Right cardiac atrium (tissue), 5 donors: ENCODE measurements at regions not wholly inside any gene's neighbourhood (a gene's known extent, or its start where the extent isn't known, plus 50 kb on each side); places are given as distances from the start of the nearest gene placed in this dataset.

Experiments used
- ATAC-seq, 2 donors: fragments of 200-7000 bp; cut with Tn5 transposase; one replicate each; pipeline versions ENCODE4 v1.8.0 to v1.9.1; 2020; ENCODE audit warnings: moderate library complexity in 2 of 2, mild to moderate bottlenecking in 1 of 2
- DNase-seq, 3 donors: peaks; one replicate each; pipeline ENCODE4 v3.0.0-alpha.2; 2020
- H3K27ac ChIP-seq: one replicate; pipeline ENCODE4 v1.5.1; 2013; ENCODE audit warnings: mild to moderate bottlenecking, low read length, control low read depth, moderate library complexity
- H3K27me3 ChIP-seq: one replicate; pipeline ENCODE4 v1.6.1; 2013; ENCODE audit not compliant: control insufficient read depth, insufficient read depth
- H3K4me1 ChIP-seq: one replicate; pipeline ENCODE4 v1.6.1; 2013; ENCODE audit warnings: low read length; ENCODE audit not compliant: control insufficient read depth, insufficient read depth
- H3K4me3 ChIP-seq: one replicate; pipeline ENCODE4 v1.5.1; 2013; ENCODE audit warnings: low read length, control low read depth
- H3K9me3 ChIP-seq: one replicate; pipeline ENCODE4 v1.6.1; 2013; ENCODE audit warnings: low read length; ENCODE audit not compliant: control insufficient read depth
- WGBS: extraction: QIAGEN DNeasy Blood & Tissue Kit; methylation state at CpG from one replicate; pipeline ENCODE4 v1.1.7; 2013; 5-methylcytosine and 5-hydroxymethylcytosine counted together
- intact Hi-C, 4 donors: fragments of 100-400 bp; cut with DNase I; formaldehyde crosslinking; loops; one replicate each; pipeline versions ENCODE4 v1.11.0 to v1.14.0; 2022 to 2023
- donor health status: healthy with polysubstance abuse.
- donor health status: DM: no; HTN: yes; CAD: no.
- donor health status: DM: no; HTN: no; CAD: no.
- donor health status: DM: no; HTN: yes; CAD: no; lungs with severe emphysema.
- donor health status: DM: yes; HTN: yes; CAD: no.

DNA sequence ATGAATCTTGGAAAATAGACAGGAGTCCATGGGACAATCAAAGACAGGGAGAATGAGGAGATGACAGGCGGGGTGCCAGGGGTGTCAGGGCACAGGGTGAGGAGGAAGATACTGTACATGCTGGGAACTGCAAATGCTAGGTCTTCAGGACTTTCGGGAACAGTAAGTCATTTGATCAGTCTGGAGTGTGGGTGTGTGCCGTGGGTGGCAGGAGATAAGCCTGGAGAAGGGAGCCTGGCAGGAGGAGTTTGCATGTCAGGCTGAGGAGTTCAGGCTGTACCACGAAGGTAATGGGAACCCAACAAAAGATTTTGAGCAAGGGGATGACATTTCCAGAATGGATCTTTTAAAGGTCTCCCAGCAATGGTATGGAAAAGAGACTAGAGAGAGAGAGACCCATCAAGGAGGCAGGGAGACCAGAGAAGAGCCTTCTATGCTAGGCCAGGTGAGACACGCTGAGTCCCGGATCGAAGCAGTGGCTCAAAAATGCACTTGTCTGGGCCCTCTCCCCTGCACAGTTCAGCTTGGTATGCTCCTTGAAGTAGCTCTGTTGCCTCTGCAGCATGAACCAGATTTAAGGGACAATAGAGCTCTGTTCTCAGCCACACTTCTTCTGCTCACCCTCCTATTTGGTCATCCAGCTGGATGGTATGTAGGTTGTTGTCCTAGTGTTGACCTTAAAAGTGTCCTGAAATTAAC lies 77.0 kb upstream of the FER start:
- H3K4me3 ChIP-seq: no peak overlapping the region
- H3K27me3 ChIP-seq: no peaks in the 10 kb centered on the region
- ATAC-seq (peak; percentile 51 to 88), DNase-seq (peak in 2 of 3 donors; percentile 57 to 75)
- H3K9me3 ChIP-seq: no peaks in the 10 kb centered on the region
- H3K4me1 ChIP-seq: peaks cover 1% of the 10 kb centered on the region
- WGBS: 51% methylated on average over 7 of the region's 7 CpGs
- no peak overlapping the region for H3K27ac ChIP-seq
- intact Hi-C loops: no loop called here

DNA sequence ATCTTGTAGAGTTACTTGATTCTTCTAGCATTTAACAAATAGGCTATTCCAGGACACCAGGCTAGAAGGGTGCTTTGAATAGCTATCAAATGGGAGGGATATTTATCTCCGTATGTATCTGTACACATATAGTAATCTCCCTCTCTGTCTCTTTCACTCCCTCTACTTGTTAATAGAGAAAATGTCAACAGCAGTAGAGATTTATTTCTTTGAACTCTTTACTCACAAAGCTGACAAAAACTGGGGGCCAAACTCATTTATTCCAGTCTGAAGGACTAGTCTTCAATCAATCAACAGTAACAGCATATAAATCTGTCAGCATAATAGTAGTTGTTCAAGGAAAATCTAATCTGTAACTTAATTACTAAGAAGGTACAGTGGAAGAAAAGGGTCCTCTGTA lies 78.2 kb upstream of the FER start:
- ATAC-seq (no peak), DNase-seq (no peak)
- WGBS: 58% methylated on average over 1 of the region's 1 CpG
- H3K4me3 ChIP-seq: no peak overlapping the region
- H3K4me1 ChIP-seq: peaks cover 1% of the 10 kb centered on the region
- intact Hi-C loops: no loop called here
- no peak overlapping the region for H3K27ac ChIP-seq
- H3K9me3 ChIP-seq: no peaks in the 10 kb centered on the region
- no peaks in the 10 kb centered on the region for H3K27me3 ChIP-seq

DNA sequence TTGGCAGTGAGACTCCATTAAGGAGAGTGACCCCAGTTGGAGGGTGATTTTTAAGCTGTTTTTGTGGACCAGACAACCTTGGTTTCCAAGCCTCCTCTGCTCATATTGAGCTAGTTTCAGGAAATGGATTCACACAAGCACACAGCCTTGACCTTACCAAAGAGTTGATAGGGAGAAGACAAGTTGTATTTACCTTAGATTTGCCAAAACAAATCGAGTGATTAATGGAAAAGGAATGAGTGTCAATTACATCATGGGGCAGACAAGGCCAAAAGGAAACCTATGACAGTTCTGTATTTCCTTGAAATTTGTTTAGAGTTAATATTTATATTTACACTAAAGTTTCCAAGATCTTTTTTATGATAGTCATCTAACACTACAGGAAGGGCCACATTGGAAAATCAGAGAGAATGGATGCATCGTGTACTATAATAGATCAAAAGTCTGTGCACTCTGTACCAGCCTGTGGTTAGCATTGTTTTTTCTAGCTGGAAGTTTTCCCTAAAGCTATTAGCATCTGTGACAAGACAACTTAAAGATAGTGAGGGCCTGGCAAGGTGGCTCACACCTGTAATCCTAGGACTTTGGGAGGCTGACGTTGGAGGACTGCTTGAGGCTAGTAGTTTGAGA lies 86.0 kb upstream of the FER start:
- H3K27ac ChIP-seq: no peak overlapping the region
- no peaks in the 10 kb centered on the region for H3K9me3 ChIP-seq
- no peak for ATAC-seq
- intact Hi-C loops: no loop called here
- no peak overlapping the region for H3K4me3 ChIP-seq
- H3K4me1 ChIP-seq: no peaks in the 10 kb centered on the region
- H3K27me3 ChIP-seq: no peaks in the 10 kb centered on the region
- 69% methylated on average over 3 of the region's 3 CpGs for WGBS
- DNase-seq: no peak

DNA sequence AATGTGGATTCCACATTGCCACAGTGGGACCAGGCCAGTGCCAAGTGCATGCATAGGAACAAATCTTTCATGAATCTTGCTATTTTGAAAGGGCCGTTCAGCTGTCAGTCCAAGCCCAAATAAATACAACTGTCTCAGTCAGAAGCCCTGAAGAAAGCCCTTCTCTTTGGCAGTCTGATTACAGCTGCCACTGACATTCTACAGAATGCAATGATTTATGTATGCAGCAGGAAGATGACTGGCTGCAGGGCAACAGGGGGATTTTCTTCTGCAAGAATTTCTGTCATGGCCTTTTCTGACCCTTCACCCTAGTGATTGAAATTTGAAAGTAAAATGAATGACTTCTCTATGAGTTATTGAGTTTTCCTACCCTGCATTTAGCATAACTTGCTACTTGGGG lies 86.7 kb upstream of the FER start:
- no peak for DNase-seq
- no peak for ATAC-seq
- Histone ChIP-seq H3K4me1 (no peaks in the 10 kb centered on the region), H3K4me3 (no peak overlapping the region), H3K27ac (no peak overlapping the region), H3K9me3 (no peaks in the 10 kb centered on the region), H3K27me3 (no peaks in the 10 kb centered on the region)
- intact Hi-C loops: no loop called here
- 33% methylated on average over 1 of the region's 1 CpG for WGBS

DNA sequence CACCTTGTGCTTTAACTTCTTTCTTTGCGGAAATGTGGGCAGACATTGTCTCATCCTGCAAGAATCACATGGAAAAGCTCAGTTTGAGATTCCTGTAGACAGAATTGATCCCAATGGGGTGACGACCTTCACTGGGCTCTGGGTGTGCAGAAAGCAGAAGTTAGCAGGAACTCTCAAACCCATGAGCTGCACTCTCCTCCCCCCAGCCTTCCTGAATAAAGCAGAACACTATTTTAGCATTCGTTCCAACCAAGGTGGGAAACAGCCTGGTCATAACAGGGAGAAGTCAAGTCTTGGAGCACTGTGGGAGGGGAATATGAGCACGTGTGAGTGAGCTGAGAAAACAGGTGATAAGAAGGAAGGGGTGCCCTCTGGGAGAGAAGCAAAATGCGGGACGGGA lies 87.4 kb upstream of the FER start:
- intact Hi-C loops: no loop called here
- 71% methylated on average over 6 of the region's 6 CpGs for WGBS
- H3K4me1 ChIP-seq: no peaks in the 10 kb centered on the region
- no peak overlapping the region for H3K4me3 ChIP-seq
- H3K27me3 ChIP-seq: no peaks in the 10 kb centered on the region
- DNase-seq (no peak), ATAC-seq (no peak)
- no peaks in the 10 kb centered on the region for H3K9me3 ChIP-seq
- no peak overlapping the region for H3K27ac ChIP-seq

DNA sequence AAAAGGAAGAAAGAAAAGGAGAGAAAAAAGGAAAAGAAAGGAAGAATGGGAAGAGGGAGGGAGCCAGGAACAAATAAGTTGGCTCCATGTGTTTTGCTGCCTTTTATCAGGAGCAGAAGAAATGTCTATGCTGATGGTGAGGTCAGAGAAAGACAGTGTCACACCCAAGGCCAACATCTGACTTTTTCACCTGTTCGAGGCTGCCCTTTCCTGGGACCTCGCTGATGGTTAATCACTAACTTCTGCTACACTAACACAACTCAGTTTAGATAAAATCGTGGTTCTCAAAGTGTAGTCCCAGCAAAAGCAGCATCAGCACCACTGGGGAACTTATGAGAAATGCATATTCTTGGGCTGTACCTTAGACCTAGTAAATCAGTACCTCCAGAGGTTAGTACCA lies 88.2 kb upstream of the FER start:
- 77% methylated on average over 3 of the region's 3 CpGs for WGBS
- Histone ChIP-seq H3K4me1 (no peaks in the 10 kb centered on the region), H3K27me3 (no peaks in the 10 kb centered on the region), H3K27ac (no peak overlapping the region), H3K9me3 (no peaks in the 10 kb centered on the region), H3K4me3 (no peak overlapping the region)
- intact Hi-C loops: no loop called here
- DNase-seq (no peak), ATAC-seq (no peak)

DNA sequence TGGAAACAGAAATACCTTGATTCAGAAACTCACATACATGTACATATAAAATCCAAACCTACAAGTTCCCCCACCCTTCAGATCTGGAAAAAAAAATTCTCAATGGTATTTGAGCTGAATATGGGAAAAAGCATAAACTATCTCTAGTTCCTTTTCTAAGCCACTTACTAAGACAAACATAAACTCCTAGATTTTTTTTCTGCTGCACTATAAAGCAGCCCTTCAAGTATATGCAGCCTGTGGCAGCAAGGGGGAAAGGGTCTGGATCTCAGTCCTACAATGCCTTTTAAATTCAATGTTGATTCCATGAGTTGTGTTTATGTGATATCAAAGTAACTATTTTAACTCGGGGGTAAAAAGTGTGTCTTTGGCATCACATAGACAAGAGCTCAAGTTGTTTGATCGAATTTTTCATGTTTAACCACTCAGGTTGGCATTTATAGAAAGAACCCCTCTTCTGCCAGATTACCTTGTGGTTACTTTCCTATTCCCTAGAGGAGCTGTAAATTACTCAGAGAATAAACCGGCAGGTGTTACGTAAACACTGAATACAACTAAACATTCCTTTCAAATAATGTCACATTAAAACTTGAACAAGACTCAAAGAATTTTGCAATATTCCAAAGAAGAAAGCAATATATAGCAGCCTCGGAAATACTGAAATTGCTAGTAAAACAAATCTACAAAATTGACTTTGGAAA lies 91.8 kb upstream of the FER start:
- intact Hi-C loops: no loop called here
- Histone ChIP-seq H3K27me3 (no peaks in the 10 kb centered on the region), H3K9me3 (no peaks in the 10 kb centered on the region), H3K4me1 (no peaks in the 10 kb centered on the region), H3K27ac (no peak overlapping the region), H3K4me3 (no peak overlapping the region)
- ATAC-seq (no peak), DNase-seq (no peak)
- 68% methylated on average over 5 of the region's 5 CpGs for WGBS

DNA sequence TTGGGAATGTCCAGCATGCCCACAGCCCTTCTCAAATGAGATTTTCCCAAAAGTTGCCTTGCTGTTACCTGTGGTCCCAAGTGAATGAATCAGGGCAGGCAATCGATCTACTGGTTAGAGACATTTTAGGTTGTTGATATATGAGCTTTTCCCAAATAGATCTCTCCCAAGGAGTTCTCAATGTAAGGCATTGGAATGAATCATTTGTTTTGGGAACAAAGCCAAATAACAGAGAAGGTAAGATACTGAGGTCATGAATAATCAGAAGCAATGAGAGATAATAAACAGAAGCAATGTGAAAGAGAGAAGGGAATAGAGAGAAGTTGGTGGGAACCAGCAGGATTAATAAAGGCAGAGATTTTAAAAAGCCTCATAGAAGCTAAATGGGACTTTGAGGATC lies 93.6 kb upstream of the FER start:
- Histone ChIP-seq H3K9me3 (no peaks in the 10 kb centered on the region), H3K4me1 (no peaks in the 10 kb centered on the region), H3K27me3 (no peaks in the 10 kb centered on the region), H3K4me3 (no peak overlapping the region), H3K27ac (no peak overlapping the region)
- intact Hi-C loops: no loop called here
- 81% methylated on average over 1 of the region's 1 CpG for WGBS
- no peak for ATAC-seq
- DNase-seq: no peak

DNA sequence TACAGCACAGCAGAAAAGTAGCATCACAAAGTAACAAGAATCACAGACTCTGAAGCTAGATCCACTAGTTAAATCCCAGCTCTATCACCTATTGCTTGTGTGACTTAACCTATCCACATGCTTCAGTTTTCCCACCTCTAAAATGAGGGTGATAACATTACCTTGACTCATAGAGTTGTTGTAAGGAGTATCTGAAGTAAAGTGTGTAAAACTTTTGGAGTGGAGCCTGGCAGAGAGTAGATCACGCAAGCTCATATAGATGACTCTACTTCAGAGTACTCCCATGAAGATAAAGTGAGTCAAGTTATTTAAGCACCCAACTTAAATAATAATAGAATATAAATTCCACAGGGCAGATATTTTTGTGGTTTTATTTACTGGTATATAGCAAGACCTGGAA lies 94.5 kb upstream of the FER start:
- Histone ChIP-seq H3K27ac (no peak overlapping the region), H3K4me3 (no peak overlapping the region), H3K27me3 (no peaks in the 10 kb centered on the region), H3K4me1 (no peaks in the 10 kb centered on the region), H3K9me3 (no peaks in the 10 kb centered on the region)
- 96% methylated on average over 1 of the region's 1 CpG for WGBS
- intact Hi-C loops: no loop called here
- ATAC-seq: no peak
- no peak for DNase-seq

DNA sequence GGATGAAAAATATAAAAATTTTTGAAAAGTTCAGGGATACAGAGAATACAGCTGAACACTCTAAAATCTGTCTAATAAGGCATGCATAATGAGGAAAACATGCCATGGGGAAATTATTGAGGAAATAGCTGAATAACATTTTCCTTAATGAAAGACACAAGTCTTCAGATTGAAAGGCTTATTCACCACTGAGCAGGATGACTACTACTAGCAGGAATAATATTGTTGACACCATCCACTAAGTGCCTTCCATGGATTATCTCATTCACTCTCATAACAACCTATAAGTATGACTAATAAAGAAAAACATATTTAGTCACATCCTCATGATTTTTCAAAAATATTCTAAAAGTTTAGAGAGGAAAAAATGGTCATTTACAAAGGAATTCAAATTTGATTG lies 96.7 kb upstream of the FER start:
- H3K27me3 ChIP-seq: no peaks in the 10 kb centered on the region
- intact Hi-C loops: no loop called here
- DNase-seq: no peak
- H3K4me3 ChIP-seq: no peak overlapping the region
- H3K9me3 ChIP-seq: peaks cover 2% of the 10 kb centered on the region
- H3K27ac ChIP-seq: no peak overlapping the region
- no peaks in the 10 kb centered on the region for H3K4me1 ChIP-seq
- no peak for ATAC-seq

DNA sequence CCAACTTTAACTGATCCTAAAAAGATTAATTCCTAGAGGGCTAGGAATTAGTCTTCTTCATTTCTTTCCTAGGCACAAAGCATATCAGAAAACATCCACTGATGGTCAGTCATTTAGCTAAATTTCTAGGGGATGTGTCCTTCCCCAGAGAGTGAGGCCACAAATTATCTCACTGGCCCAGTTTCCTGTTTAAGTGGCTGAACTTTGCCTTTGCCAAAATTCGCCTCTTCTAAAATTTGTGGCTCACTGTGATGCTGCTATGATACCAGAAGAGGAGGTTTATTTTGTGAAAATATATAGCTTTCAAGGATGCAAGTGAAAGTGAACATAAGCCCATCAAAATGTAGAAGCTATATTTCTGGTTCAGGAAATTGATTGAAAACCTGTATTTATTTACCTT lies 98.1 kb upstream of the FER start:
- no peak for ATAC-seq
- intact Hi-C loops: no loop called here
- whole genome bisulfite sequencing: 35% methylated on average over 1 of the region's 1 CpG

More for the DNA sequence above, 98.1 kb upstream of the FER start:
- H3K27ac ChIP-seq: no peak overlapping the region
- H3K4me1 ChIP-seq: no peaks in the 10 kb centered on the region
- peaks cover 2% of the 10 kb centered on the region for H3K9me3 ChIP-seq
- DNase-seq: no peak
- H3K27me3 ChIP-seq: no peaks in the 10 kb centered on the region
- H3K4me3 ChIP-seq: no peak overlapping the region
